Brain pericyte (primary cell): ENCODE measurements at regions not wholly inside any gene's neighbourhood (a gene's known extent, or its start where the extent isn't known, plus 50 kb on each side); places are given as distances from the start of the nearest gene placed in this dataset.

ENCODE experiments used
- DNase-seq: peaks from one replicate; pipeline ENCODE4 v3.0.0-alpha.2; 2012; ENCODE audit warnings: low read depth, low spot score

DNA sequence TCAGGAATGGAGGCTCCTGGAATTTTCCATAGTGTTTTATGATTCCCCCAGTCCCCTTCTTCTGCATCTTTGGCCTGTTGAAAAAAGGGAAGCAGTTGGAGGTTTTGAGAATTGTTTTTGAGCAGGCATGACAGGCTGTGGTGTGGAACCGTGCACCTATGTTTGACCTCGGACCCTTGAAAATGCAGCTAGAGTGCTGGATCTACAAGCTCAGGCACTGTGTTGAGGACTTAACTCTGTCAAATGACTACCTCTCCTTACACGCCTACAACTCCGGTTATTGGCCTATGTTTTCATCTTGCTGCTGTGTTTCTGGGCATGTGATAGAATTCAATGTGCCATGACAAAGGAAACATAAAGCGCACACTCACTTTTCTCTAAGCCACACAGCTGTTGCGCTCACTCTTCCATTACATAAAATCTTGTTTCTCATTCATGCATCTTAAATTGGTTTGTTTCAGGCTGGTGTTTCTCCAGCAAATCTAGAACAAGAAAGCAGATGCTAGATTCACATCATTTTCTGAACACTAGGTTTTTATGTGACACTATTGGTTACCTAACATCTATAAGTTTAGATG lies 616.6 kb downstream of the FGF9 start:
- no peak for DNase-seq

DNA sequence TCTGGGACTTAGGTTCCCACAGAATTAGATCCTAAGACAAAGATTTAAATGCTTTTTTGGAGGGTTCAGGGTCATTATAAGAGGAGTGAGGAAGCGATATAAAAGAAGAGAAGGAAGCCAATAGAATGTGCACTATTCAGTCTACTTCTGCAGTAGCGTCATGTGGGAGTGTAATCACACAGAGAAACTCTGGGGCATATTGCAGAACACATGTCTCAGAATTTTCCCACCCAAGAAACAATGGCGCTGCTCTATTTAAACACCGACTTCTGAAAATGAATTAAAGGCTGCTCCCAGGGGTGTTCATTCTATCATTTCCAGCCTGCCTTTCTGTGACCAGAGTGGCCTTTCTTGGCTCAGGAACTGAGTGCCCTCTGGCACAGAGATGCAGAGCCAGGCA lies 617.6 kb downstream of the FGF9 start:
- no peak for DNase-seq

GRCh38 chr13:22289711-22290110 lies 618.8 kb downstream of the FGF9 start:
- DNase-seq, result no peak

GRCh38 chr13:22298530-22298929 lies 627.7 kb downstream of the FGF9 start:
- no peak for DNase-seq

- DNase-seq, result no peak
Observed at GRCh38 chr13:22311734-22312404, 641.0 kb downstream of the FGF9 start.

- DNase-seq, result no peak
Observed at GRCh38 chr13:22312405-22312803, 641.5 kb downstream of the FGF9 start.

GRCh38 chr13:22316494-22317025 lies 645.7 kb downstream of the FGF9 start:
- no peak for DNase-seq

DNA sequence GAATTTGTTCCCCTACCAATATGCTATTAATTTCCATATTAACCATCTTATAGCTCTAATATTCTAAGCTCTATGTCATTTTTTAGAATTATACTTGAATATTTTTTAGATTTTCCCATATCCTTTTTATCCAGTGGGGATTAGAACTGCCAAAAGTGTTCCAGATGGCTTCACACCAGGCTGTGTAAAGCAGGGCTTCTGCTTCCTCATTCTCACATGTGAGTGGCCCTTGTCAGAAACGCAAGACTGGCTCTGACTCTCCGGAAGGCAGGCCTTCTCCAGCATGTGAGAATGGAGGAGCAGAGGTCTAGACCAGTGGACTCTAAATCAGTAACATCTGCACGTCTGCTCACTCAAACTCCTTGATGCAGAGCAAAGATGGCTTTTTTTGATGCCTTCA lies 650.1 kb downstream of the FGF9 start:
- no peak for DNase-seq

GRCh38 chr13:22325761-22326160 lies 654.9 kb downstream of the FGF9 start:
- no peak for DNase-seq

- DNase-seq, result no peak
Observed at GRCh38 chr13:22332416-22332815, 661.5 kb downstream of the FGF9 start.

GRCh38 chr13:22336460-22336859 lies 665.6 kb downstream of the FGF9 start:
- no peak for DNase-seq

DNA sequence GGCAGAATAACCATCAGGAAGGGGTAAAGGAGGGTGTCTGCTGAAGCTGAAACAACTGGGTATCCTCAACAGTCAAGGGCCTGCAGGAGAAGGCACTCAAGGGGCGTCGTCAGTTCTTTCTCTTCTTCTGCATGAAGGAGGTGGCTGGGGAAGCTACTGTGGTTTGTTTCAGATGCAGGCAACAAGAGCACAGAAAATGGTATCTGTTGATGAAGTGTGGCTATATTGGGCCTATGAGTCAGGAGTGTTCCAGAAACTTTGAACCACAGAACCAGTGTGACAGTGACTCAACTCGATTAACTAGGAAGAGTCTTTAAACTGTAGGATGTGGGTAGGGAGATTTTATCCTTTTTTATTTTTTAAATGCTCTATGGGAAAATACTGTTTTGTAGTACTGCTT lies 686.3 kb downstream of the FGF9 start:
- no peak for DNase-seq

GRCh38 chr13:22369090-22369489 lies 698.2 kb downstream of the FGF9 start:
- DNase-seq, result no peak

DNA sequence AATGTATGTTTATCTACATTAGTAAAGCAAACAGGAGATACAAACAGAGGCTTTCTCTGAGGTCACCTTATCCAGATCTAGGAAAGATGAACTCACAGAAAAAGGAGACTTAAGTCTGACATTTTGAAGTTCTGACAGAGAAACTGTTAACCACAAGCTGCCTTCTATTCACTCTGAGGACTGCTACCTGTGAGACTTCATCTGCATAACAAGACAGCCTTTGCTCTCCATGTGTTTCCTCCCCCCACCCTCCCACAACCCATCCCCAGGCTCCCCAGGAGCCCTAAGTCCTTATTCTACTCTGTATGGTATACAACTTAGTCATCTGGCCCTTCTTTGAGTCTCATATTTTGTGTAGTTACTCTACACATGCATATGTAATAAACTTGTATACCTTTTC lies 699.0 kb downstream of the FGF9 start:
- DNase-seq, result no peak

- no peak for DNase-seq
Observed at GRCh38 chr13:22372261-22372660, 701.4 kb downstream of the FGF9 start.

DNA sequence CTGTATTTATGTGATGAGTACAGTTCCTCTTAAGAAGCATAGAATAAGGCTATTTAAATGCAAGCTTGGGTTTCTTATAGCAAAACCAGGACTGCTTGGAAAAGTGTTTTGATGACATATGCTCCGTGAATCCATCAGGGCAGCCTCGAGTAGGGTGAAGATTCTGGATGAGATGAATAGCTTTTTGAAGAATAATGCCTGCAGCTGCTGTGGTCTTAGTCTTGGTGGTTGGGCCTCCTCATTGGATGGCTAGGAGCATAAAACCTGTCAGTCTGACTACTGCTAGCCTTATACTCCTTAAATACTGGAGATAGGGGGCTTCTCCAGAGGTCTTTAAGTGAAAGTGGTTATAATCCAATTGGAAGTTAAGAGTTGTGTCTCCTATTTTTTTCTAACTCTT lies 704.3 kb downstream of the FGF9 start:
- DNase-seq, result no peak

GRCh38 chr13:22387899-22388298 lies 717.0 kb downstream of the FGF9 start:
- no peak for DNase-seq

DNA sequence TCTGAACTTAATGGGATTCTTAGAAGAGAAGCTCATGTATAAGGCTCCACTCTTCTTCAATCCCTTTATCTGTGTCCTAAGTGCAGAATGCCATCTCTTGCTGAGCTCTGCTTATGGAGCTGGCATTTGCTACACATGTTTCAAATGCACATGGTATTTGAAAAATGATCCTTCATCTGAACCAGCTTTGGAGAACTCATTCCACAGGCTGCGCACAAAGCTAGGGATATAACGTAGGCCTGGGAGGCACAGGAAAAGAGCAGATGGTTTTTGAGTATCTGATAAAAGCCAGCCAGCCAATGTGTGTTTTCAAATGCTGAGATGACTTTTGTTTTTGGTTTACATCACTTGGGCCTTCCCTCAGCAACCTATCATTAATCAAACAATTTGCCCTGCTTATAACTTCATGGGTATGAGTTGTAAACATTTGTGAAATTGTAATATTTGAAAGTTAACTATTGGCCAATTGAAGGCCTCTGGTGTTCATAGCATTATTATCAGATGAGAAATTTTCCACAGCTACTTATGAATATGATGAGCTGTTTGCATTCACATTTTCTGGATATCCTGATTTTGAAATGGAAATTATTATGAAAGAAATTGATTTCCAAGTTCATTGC lies 729.0 kb downstream of the FGF9 start:
- no peak for DNase-seq

DNA sequence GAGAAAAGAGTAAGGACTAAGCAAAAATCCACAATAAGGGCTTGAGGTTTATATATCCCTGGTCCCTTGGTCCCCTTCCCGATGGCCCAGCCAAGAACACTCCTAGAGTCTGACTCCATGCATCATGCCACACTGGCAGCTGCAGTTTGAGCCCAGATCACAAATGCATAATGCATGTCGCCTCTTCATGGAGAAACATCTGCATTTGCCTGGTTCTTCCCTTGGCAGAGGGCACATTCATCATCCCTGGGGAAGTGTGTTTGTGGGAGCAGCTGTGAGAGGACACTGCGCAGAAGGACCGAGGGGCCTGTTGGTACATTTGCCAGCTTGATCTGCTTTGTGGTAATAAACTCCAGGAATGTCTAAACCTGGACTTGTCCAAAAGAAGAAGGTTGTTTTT lies 731.8 kb downstream of the FGF9 start:
- no peak for DNase-seq

DNA sequence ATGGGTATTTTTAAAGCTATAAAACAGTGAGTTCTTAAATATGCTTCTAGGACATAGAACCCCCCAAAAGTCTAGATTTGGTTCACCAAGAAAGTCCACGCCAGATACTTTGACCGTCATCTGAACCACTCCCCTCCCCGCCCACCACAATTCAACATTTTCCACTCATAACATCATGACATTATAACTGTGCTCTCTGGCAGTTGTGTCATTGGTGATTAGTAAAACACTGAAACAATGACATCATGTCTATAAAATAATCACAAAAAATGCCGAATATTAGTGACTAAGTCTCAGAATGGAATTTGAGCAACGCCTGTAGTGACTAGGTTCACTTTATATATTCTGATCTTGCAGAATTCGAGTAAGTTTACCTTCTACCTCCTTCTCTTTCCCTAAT lies 732.3 kb downstream of the FGF9 start:
- no peak for DNase-seq

DNA sequence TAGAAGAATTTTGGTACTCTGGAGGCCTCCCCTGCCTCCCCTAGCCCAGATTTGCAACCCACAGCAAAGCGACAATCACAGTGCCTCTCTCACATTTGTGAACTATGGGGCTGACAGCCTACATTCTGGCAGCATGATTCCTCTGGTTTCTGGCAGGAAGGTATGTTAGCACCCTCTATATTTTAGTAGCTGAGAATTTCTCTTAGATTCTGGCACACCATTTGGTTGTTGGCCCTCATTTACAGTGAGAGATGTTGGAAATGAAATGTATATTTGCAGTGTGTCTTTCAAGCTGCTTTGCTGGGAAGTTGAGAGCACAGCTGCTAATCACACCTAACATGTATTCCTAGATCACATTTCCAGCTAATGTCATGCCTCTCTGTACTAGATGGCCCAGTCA lies 735.0 kb downstream of the FGF9 start:
- no peak for DNase-seq

- DNase-seq, result no peak
Observed at GRCh38 chr13:22412452-22412851, 741.6 kb downstream of the FGF9 start.

DNA sequence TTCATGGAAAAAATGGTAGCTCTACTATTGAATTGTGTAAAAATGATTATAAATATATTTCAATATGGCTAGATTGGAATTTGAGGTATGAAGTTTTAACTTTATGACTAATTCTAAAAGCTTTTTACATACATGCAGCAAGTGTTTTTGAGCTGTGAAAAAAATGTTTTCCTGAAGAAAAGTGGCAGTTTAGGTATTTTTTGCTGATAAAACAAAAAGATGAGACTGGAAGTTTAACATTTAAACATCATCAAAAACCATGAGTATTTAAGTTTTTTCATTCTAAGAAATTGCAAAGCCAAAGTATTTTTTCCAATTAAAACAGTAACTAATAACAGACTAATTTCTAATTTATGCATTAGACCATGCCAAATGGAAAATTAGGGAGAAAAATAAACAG lies 751.1 kb downstream of the FGF9 start:
- no peak for DNase-seq
